GM23248 (cell line): ENCODE measurements at regions not wholly inside any gene's neighbourhood (a gene's known extent, or its start where the extent isn't known, plus 50 kb on each side); places are given as distances from the start of the nearest gene placed in this dataset.

ENCODE experiments used
- DNase-seq: peaks from one replicate; pipeline ENCODE4 v3.0.0-alpha.2; 2015
- H2AFZ ChIP-seq: fragments of 200-600 bp; sonication (generic); 2 replicates; pipeline ENCODE4 v1.6.1; 2016; ENCODE audit warnings: antibody characterized with exemption
- H3F3A ChIP-seq: fragments of 200-600 bp; sonication (generic); 2 replicates; pipeline ENCODE4 v1.6.1; 2016; ENCODE audit warnings: mild to moderate bottlenecking, antibody characterized with exemption, mixed run types; ENCODE audit not compliant: insufficient read depth
- H3K27ac ChIP-seq: fragments of 200-600 bp; sonication (generic); 2 replicates; pipeline ENCODE4 v1.5.1; 2016; ENCODE audit warnings: mild to moderate bottlenecking
- H3K27me3 ChIP-seq: fragments of 200-600 bp; sonication (generic); replicated peaks from 2 replicates; pipeline ENCODE4 v1.6.1; 2016; ENCODE audit warnings: mild to moderate bottlenecking; ENCODE audit not compliant: insufficient read depth
- H3K36me3 ChIP-seq: fragments of 200-600 bp; sonication (generic); 2 replicates; pipeline ENCODE4 v1.6.1; 2016; ENCODE audit warnings: low read depth, mild to moderate bottlenecking
- H3K4me1 ChIP-seq: fragments of 200-600 bp; sonication (generic); 2 replicates; pipeline ENCODE4 v1.6.1; 2016; ENCODE audit warnings: mild to moderate bottlenecking; ENCODE audit not compliant: insufficient read depth
- H3K4me2 ChIP-seq: fragments of 200-600 bp; sonication (generic); one replicate; pipeline ENCODE4 v1.6.1; 2016; ENCODE audit warnings: mild to moderate bottlenecking; ENCODE audit not compliant: unreplicated experiment
- H3K4me3 ChIP-seq: fragments of 200-600 bp; sonication (generic); 2 replicates; pipeline ENCODE4 v1.5.1; 2016; ENCODE audit warnings: mild to moderate bottlenecking
- H3K79me2 ChIP-seq: fragments of 200-600 bp; sonication (generic); 2 replicates; pipeline ENCODE4 v1.6.1; 2016; ENCODE audit warnings: mild to moderate bottlenecking; ENCODE audit not compliant: insufficient read depth
- H3K9ac ChIP-seq: fragments of 200-600 bp; sonication (generic); 2 replicates; pipeline ENCODE4 v1.6.1; 2016; ENCODE audit warnings: mild to moderate bottlenecking
- H3K9me2 ChIP-seq: fragments of 200-600 bp; sonication (generic); 2 replicates; pipeline ENCODE4 v1.6.1; 2016; ENCODE audit warnings: mixed run types, mild to moderate bottlenecking, moderate library complexity; ENCODE audit not compliant: insufficient read depth
- H3K9me3 ChIP-seq: fragments of 200-600 bp; sonication (generic); one replicate; pipeline ENCODE4 v1.6.1; 2017; ENCODE audit warnings: low read depth
- H4K20me1 ChIP-seq: fragments of 200-600 bp; sonication (generic); 2 replicates; pipeline ENCODE4 v1.6.0; 2016; ENCODE audit not compliant: insufficient read depth
- EZH2 ChIP-seq: fragments of 200-600 bp; sonication (generic); IDR thresholded peaks from 2 replicates; pipeline ENCODE4 v1.6.1; 2018; ENCODE audit warnings: antibody characterized with exemption, mild to moderate bottlenecking; ENCODE audit not compliant: insufficient read depth, poor library complexity, severe bottlenecking
- EZH2phosphoT487 ChIP-seq: fragments of 200-600 bp; sonication (generic); IDR thresholded peaks from 2 replicates; pipeline ENCODE4 v1.6.1; 2018; ENCODE audit warnings: antibody characterized with exemption, moderate library complexity, mild to moderate bottlenecking, low read depth; ENCODE audit not compliant: insufficient read depth
- WGBS, 2 experiments: methylation state at CpG; one replicate each; pipeline ENCODE4 v1.1.6; 2015 to 2017; ENCODE audit warnings: low lambda C conversion rate in 2 of 2, low coverage in 1 of 2; ENCODE audit errors: missing lambda C conversion rate in 2 of 2; 5-methylcytosine and 5-hydroxymethylcytosine counted together
- in situ Hi-C: fragments of 300-500 bp; cut with MboI; formaldehyde crosslinking; loops from 2 replicates; pipeline ENCODE4 v1.15.0; 2020

DNA sequence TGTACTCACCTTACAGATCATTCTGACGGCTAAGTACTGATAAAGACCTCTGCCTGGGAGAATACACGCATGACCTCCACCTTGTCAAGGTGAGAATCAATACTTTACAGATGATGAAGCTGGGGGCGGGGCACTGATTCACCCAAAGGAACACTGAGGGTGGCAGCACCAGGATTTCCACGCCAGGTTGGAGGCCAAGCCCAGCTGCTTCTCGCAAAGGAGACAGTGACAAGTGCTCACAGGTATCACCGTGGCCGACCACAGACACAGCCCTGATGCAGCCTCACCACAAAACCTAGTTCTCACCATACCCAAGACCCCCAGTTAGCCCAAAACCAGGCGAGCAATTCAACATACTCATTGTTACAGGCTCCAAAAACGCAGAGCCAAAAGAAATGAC, 434.2 kb downstream of the SOX9 start:
- no peaks in the 10 kb centered on the region for H3K9me3 ChIP-seq
- TF ChIP-seq EZH2phosphoT487 (no peak), EZH2 (no peak)
- H3K36me3 ChIP-seq: no peaks in the 10 kb centered on the region
- no peaks in the 10 kb centered on the region for H3K27me3 ChIP-seq
- no peaks in the 10 kb centered on the region for H3F3A ChIP-seq
- peaks cover 53% of the 10 kb centered on the region for H3K79me2 ChIP-seq
- WGBS, 2 experiments: 71 to 74% methylated on average over 8 to 9 of the region's 9 CpGs
- H3K4me3 ChIP-seq: no peak overlapping the region
- H3K9ac ChIP-seq: no peak overlapping the region
- in situ Hi-C loops: loop anchor here (25.0 kb wide), 1 partner anchor 432 kb away; no protein-coding TSS in a partner anchor
- no peak overlapping the region for H3K27ac ChIP-seq
- DNase-seq: no peak
- no peaks in the 10 kb centered on the region for H4K20me1 ChIP-seq
- no peaks in the 10 kb centered on the region for H3K4me1 ChIP-seq
- no peak overlapping the region for H2AFZ ChIP-seq
- no peaks in the 10 kb centered on the region for H3K9me2 ChIP-seq
- no peak overlapping the region for H3K4me2 ChIP-seq

DNA sequence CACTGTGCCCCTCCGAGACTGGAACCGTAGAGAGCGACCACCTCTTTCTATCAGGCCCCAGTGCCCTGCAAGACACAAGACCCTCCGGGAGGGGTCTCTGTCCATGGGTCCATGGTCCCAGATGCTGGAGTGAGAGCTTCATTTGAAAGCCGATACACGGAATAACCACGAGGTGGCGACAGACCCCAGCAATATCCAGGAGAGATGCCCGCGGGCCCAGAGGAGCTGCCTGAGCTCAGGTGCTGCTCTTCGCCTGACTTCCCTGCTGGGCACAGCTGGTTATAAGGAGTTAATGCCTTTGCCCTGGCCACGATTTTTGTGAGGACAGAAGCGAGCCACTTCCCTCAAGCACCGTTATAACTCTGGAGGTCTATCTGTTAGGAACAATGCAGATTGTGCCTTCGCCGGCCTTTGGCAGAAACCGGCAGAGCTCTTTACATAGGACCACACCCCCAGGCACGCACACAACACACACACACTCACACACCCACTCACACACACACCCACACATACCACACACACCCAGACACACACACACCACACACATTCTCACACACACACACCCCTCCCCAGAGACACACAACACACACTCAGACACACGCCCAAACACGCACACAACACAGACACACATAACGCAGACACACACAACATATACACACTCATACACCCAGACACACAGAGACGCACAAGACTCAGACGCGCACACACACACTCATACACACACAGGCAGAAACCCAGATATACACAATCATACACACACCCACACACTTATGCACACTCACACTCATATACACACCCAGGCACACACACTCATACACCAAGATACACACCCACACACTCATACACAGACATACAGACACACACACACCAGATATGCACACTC, 436.4 kb downstream of the SOX9 start:
- Histone ChIP-seq H3K27me3 (no peaks in the 10 kb centered on the region), H3K79me2 (peaks cover 64% of the 10 kb centered on the region), H2AFZ (no peak overlapping the region), H4K20me1 (no peaks in the 10 kb centered on the region), H3K9ac (no peak overlapping the region), H3K36me3 (no peaks in the 10 kb centered on the region), H3K9me2 (no peaks in the 10 kb centered on the region), H3K9me3 (no peaks in the 10 kb centered on the region), H3K27ac (no peak overlapping the region), H3K4me2 (no peak overlapping the region), H3K4me3 (no peak overlapping the region), H3K4me1 (no peaks in the 10 kb centered on the region), H3F3A (no peaks in the 10 kb centered on the region)
- DNase-seq: peak; percentile 80
- TF ChIP-seq EZH2phosphoT487 (no peak), EZH2 (no peak)
- in situ Hi-C loops: loop anchor here (25.0 kb wide), 1 partner anchor 430 kb away; no protein-coding TSS in a partner anchor
- 34 to 38% methylated on average over 24 of the region's 24 CpGs for WGBS, 2 experiments

DNA sequence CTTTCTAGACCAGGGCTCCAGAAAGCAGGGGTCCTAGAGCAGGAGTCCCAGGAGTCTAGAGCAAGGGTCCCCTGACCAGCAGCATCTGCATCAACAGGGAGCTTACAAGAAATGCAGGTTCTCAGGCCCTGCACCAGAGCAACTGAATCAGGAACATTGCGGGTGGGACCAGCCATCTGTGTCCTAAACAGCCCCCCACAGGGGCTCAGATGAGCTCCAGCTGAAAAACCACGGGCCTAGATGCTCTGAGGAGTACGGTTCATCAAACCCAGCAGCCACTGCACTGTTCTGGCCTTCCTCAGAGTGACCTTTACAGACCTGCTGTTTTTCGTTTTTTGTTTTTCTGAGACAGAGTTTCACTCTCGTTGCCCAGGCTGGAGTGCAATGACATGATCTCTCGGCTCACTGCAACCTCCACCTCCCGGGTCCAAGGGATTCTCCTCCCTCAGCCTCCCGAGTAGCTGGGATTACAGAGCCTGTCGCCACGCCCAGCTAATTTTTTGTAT, 438.2 kb downstream of the SOX9 start:
- no peak for DNase-seq
- Histone ChIP-seq H3K27me3 (no peaks in the 10 kb centered on the region), H4K20me1 (no peaks in the 10 kb centered on the region), H3K9ac (no peak overlapping the region), H3K9me3 (no peaks in the 10 kb centered on the region), H3K4me2 (no peak overlapping the region), H3K79me2 (peaks cover 59% of the 10 kb centered on the region), H3K4me1 (no peaks in the 10 kb centered on the region), H3K36me3 (no peaks in the 10 kb centered on the region), H3F3A (no peaks in the 10 kb centered on the region), H3K27ac (no peak overlapping the region), H3K9me2 (no peaks in the 10 kb centered on the region), H2AFZ (no peak overlapping the region), H3K4me3 (no peak overlapping the region)
- in situ Hi-C loops: loop anchor here (25.0 kb wide), 1 partner anchor 428 kb away; no protein-coding TSS in a partner anchor
- no peak for TF ChIP-seq EZH2
- 79 to 83% methylated on average over 10 of the region's 10 CpGs for WGBS, 2 experiments

DNA sequence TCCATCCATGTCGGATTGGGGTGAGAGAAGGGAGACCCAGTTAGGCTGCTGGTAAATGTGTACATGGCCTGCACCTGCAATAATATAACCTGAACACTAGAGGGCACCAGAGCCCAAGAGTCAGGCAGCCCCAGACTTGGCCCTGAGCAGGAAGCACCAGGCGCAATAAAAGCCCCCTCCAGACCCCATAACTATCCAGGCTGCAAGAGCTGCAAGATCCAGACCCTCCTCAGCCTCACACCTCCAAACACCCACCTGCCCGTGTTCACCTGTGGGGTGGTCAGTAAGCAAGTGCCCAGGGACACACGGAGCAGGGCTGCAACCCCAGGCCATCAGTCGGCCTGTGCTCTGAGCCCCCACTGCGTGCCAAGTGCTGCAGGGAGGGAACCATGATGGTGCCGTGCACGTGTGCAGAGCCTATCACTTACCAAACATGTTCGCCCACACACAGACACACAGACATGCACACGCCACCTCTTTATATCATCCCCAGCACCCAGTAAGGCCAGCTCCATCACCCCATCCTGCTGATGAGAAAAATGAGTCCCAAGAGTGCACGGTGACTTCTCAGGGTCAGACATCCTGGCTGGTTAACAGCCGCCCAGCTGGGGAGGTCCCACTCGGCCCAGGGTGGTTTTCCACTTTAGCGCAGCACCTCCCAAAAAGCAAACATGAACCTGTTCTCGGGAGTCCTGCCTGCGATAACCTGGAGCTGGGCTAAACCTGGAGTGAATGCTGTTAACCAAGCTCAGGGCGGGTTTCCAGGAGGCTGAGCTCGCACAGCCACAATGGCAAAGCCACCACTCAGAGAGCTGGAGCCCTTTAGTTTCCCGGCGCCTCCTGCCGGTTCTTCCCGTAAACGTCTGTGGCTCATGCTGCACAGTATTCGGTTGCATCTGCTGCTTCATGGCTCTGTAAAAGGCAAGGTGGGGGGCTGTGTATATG, 439.8 kb downstream of the SOX9 start:
- in situ Hi-C loops: loop anchor here (10.0 to 25.0 kb wide), 2 partner anchors 427 to 624 kb away; no protein-coding TSS in a partner anchor
- Histone ChIP-seq H3K27me3 (no peaks in the 10 kb centered on the region), H3K9ac (no peak overlapping the region), H4K20me1 (no peaks in the 10 kb centered on the region), H3K27ac (no peak overlapping the region), H3F3A (no peaks in the 10 kb centered on the region), H3K36me3 (no peaks in the 10 kb centered on the region), H3K4me3 (no peak overlapping the region), H2AFZ (no peak overlapping the region), H3K4me2 (no peak overlapping the region), H3K9me3 (no peaks in the 10 kb centered on the region), H3K79me2 (peaks cover 50% of the 10 kb centered on the region), H3K9me2 (no peaks in the 10 kb centered on the region), H3K4me1 (no peaks in the 10 kb centered on the region)
- 59 to 65% methylated on average over 24 of the region's 24 CpGs for WGBS, 2 experiments
- TF ChIP-seq EZH2 (no peak), EZH2phosphoT487 (no peak)
- peak; percentile 55 for DNase-seq
